ENCODE measurements at regions not wholly inside any gene's neighbourhood (a gene's known extent, or its start where the extent isn't known, plus 50 kb on each side); places are given as distances from the start of the nearest gene placed in this dataset.

DNA sequence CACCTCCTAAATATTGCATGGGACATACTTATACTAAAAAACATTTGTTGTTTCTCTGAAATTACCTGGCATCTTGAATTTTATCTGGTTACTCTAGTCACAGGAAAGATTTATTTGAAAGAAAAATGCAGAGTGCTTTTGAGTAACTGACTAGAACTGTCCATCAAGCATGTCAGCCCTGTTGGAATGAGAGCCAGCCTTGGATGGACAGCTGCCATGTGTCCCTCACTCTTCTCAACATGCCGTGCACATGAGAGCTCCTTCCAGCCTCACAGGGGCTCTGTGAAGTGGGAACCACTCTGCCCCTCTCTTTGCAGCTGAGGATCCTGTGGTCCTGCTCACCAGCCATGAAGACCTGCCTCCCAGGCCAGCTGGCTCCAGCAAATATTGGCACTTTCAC is 118.3 kb upstream of the SHH start:
- Histone ChIP-seq H3K4me1 (ENCODE audit: insufficient read depth, low read length) (no peaks in the 10 kb centered on the region), H3K4me3 (replicated peaks in 1 of 3; ENCODE audit: insufficient read depth in 1 of 3, low read depth in 2 of 3, low read length in 3 of 3) (no peak overlapping the region), H3K4me2 (ENCODE audit: low read depth, low read length) (no peak overlapping the region), H4K20me1 (ENCODE audit: insufficient read depth, low read length) (no peaks in the 10 kb centered on the region), H3K36me3 (replicated peaks in 1 of 2; ENCODE audit: control insufficient read depth in 1 of 2, insufficient read depth in 2 of 2, low read length in 2 of 2) (no peaks in the 10 kb centered on the region), H2AFZ (ENCODE audit: low read length) (no peak overlapping the region), H3K9me3 (ENCODE audit: low read length) (no peaks in the 10 kb centered on the region), H3K79me2 (ENCODE audit: insufficient read depth, low read length) (no peaks in the 10 kb centered on the region), H3K27me3 (ENCODE audit: control insufficient read depth in 1 of 2, insufficient read depth in 2 of 2, low read length in 2 of 2) (peaks cover 7 to 43% of the 10 kb centered on the region in 2 experiments; a peak in 4 of 5 replicates), H3K27ac (ENCODE audit: extremely low read length, insufficient read depth, low read length) (no peak overlapping the region), H3K9ac (ENCODE audit: insufficient read depth, low read depth, low read length) (no peak overlapping the region)
- FAIRE-seq: no peak
- CTCF ChIA-PET (ENCODE audit: low intra/inter-chr PET ratio, low total read pairs): no interaction called here
- TF ChIP-seq MATR3 (CRISPR knock-in tag; IDR thresholded peaks at IDR 0.05) (no peak), NBN (conservative IDR thresholded peaks at IDR 0.05) (no peak), ZNF615 (CRISPR knock-in tag; IDR thresholded peaks at IDR 0.05; ENCODE audit: borderline replicate concordance) (no peak), THAP11 (CRISPR knock-in tag; IDR thresholded peaks at IDR 0.05) (no peak)
- TF ChIP-seq, protein P1, sequence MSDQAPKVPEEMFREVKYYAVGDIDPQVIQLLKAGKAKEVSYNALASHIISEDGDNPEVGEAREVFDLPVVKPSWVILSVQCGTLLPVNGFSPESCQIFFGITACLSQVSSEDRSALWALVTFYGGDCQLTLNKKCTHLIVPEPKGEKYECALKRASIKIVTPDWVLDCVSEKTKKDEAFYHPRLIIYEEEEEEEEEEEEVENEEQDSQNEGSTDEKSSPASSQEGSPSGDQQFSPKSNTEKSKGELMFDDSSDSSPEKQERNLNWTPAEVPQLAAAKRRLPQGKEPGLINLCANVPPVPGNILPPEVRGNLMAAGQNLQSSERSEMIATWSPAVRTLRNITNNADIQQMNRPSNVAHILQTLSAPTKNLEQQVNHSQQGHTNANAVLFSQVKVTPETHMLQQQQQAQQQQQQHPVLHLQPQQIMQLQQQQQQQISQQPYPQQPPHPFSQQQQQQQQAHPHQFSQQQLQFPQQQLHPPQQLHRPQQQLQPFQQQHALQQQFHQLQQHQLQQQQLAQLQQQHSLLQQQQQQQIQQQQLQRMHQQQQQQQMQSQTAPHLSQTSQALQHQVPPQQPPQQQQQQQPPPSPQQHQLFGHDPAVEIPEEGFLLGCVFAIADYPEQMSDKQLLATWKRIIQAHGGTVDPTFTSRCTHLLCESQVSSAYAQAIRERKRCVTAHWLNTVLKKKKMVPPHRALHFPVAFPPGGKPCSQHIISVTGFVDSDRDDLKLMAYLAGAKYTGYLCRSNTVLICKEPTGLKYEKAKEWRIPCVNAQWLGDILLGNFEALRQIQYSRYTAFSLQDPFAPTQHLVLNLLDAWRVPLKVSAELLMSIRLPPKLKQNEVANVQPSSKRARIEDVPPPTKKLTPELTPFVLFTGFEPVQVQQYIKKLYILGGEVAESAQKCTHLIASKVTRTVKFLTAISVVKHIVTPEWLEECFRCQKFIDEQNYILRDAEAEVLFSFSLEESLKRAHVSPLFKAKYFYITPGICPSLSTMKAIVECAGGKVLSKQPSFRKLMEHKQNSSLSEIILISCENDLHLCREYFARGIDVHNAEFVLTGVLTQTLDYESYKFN (CRISPR knock-in tag; conservative IDR thresholded peaks at IDR 0.05): no peak
- no TSS peak for BruUV-seq (replicated peaks)
- in situ Hi-C loops (cut with HindIII; ENCODE audit: extremely low pct_ligation_motif_present, low pct_unique_long_range_greater_than_20kb) (no loop called here), intact Hi-C loops (cut with micrococcal nuclease; ENCODE audit: unreplicated experiment) (no loop called here)
- DNase-seq (ENCODE audit: low spot score): no peak
- no peak for ATAC-seq
- 0% methylated on average over 1 of the region's 1 CpG for WGBS (ENCODE audit: low lambda C conversion rate)
- POLR2A ChIA-PET: no interaction called here

DNA sequence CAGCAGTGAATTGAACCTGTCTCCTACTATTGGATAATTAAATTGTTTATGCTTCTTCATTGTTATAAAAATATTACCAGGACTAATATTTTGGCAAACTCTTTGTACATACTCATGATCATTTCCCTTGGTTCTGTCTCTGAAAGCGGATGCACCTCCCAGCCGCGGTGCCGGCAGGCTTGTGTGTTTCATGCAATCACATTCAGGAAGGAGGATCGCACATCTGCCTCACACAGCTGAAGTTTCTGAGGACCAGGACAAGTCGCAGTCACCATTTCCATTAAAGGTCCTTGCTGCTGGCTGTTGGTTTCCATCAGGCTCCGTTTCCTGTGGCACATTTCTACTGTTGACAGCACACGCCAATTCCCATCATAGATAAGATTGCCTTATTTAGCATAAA is 117.8 kb upstream of the SHH start:
- DNase-seq (ENCODE audit: low spot score) (no peak), ATAC-seq (no peak), FAIRE-seq (no peak)
- Histone ChIP-seq H3K4me2 (ENCODE audit: low read depth, low read length) (no peak overlapping the region), H3K4me1 (ENCODE audit: insufficient read depth, low read length) (no peaks in the 10 kb centered on the region), H3K9me3 (ENCODE audit: low read length) (no peaks in the 10 kb centered on the region), H3K36me3 (replicated peaks in 1 of 2; ENCODE audit: control insufficient read depth in 1 of 2, insufficient read depth in 2 of 2, low read length in 2 of 2) (no peaks in the 10 kb centered on the region), H3K9ac (ENCODE audit: insufficient read depth, low read depth, low read length) (no peak overlapping the region), H4K20me1 (ENCODE audit: insufficient read depth, low read length) (no peaks in the 10 kb centered on the region), H3K4me3 (replicated peaks in 1 of 3; ENCODE audit: insufficient read depth in 1 of 3, low read depth in 2 of 3, low read length in 3 of 3) (no peak overlapping the region), H3K27ac (ENCODE audit: extremely low read length, insufficient read depth, low read length) (no peak overlapping the region), H2AFZ (ENCODE audit: low read length) (no peak overlapping the region), H3K79me2 (ENCODE audit: insufficient read depth, low read length) (no peaks in the 10 kb centered on the region), H3K27me3 (ENCODE audit: control insufficient read depth in 1 of 2, insufficient read depth in 2 of 2, low read length in 2 of 2) (peaks cover 7 to 45% of the 10 kb centered on the region in 2 experiments; a peak in 4 of 5 replicates)
- ChIA-PET CTCF (ENCODE audit: low intra/inter-chr PET ratio, low total read pairs) (no interaction called here), POLR2A (no interaction called here)
- in situ Hi-C loops (cut with HindIII; ENCODE audit: extremely low pct_ligation_motif_present, low pct_unique_long_range_greater_than_20kb): no loop called here
- intact Hi-C loops (cut with micrococcal nuclease; ENCODE audit: unreplicated experiment): no loop called here
- WGBS (ENCODE audit: low lambda C conversion rate): 8% methylated on average over 8 of the region's 8 CpGs
- no TSS peak for BruUV-seq (replicated peaks)
- TF ChIP-seq LCORL (IDR thresholded peaks at IDR 0.05): no peak
- TF ChIP-seq LCORL (CRISPR knock-in tag; IDR thresholded peaks at IDR 0.05): no peak
- TF ChIP-seq CREB1 (IDR thresholded peaks at IDR 0.05): no peak
- TF ChIP-seq CREB1 (CRISPR knock-in tag; IDR thresholded peaks at IDR 0.05): no peak
- TF ChIP-seq, protein P2, sequence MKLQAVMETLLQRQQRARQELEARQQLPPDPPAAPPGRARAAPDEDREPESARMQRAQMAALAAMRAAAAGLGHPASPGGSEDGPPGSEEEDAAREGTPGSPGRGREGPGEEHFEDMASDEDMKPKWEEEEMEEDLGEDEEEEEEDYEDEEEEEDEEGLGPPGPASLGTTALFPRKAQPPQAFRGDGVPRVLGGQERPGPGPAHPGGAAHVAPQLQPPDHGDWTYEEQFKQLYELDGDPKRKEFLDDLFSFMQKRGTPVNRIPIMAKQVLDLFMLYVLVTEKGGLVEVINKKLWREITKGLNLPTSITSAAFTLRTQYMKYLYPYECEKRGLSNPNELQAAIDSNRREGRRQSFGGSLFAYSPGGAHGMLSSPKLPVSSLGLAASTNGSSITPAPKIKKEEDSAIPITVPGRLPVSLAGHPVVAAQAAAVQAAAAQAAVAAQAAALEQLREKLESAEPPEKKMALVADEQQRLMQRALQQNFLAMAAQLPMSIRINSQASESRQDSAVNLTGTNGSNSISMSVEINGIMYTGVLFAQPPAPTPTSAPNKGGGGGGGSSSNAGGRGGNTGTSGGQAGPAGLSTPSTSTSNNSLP (IDR thresholded peaks at IDR 0.05; ENCODE audit: low read depth, low read length): no peak
- no peak for TF ChIP-seq NFYC (CRISPR knock-in tag; IDR thresholded peaks at IDR 0.05)
- TF ChIP-seq ZNF562 (CRISPR knock-in tag; IDR thresholded peaks at IDR 0.05; ENCODE audit: borderline replicate concordance): no peak
- TF ChIP-seq ZNF354B (CRISPR knock-in tag; IDR thresholded peaks at IDR 0.05): no peak
- TF ChIP-seq ZNF883 (CRISPR knock-in tag; IDR thresholded peaks at IDR 0.05; ENCODE audit: not compliant biosample characterization): no peak
- no peak for TF ChIP-seq TBL1XR1 (IDR thresholded peaks at IDR 0.05; ENCODE audit: borderline replicate concordance, low read length, partially characterized antibody)
- no peak for TF ChIP-seq ZNF205 (CRISPR knock-in tag; IDR thresholded peaks at IDR 0.05)

Measured in HepG2 (cell line).